ENCODE measurements at regions not wholly inside any gene's neighbourhood (a gene's known extent, or its start where the extent isn't known, plus 50 kb on each side); places are given as distances from the start of the nearest gene placed in this dataset.

DNA sequence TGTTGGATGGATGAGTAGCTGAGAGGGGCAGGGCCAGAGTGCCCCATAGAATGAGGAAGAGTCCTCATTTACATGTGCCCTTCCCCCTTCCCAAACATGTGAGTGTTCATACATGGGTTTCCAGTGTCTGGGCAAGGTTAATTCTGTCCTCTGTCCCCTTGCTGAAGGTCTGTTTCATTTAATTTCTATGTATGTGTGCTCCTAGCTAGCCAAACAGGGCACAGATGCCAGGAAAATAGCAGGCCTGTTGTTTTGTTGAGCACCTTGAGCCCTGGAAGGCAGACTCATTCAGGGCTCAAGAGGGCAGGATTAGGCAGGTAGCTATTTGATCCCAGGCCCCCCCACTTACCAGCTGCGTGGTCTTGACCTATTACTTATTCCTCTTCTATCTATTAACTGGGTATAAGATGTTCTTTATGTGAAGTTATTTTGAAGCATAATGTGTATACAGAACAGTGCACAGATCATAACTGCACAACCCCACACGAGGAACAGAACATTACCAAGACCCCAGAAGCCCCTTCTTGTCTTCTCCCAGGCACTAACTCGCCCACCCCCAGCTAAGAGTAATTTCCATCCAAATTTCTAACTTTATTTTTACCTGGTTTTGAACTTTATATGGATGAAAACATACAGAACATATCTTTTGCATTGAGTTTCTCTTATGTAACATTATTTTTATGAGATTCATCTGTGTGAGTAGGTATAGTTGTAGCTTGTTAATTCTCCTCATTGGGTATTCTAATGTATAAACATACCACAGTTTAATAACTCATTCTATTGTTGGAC lies 164.3 kb downstream of the RPIA start:
- no peak for ATAC-seq
- TF ChIP-seq, protein P1, sequence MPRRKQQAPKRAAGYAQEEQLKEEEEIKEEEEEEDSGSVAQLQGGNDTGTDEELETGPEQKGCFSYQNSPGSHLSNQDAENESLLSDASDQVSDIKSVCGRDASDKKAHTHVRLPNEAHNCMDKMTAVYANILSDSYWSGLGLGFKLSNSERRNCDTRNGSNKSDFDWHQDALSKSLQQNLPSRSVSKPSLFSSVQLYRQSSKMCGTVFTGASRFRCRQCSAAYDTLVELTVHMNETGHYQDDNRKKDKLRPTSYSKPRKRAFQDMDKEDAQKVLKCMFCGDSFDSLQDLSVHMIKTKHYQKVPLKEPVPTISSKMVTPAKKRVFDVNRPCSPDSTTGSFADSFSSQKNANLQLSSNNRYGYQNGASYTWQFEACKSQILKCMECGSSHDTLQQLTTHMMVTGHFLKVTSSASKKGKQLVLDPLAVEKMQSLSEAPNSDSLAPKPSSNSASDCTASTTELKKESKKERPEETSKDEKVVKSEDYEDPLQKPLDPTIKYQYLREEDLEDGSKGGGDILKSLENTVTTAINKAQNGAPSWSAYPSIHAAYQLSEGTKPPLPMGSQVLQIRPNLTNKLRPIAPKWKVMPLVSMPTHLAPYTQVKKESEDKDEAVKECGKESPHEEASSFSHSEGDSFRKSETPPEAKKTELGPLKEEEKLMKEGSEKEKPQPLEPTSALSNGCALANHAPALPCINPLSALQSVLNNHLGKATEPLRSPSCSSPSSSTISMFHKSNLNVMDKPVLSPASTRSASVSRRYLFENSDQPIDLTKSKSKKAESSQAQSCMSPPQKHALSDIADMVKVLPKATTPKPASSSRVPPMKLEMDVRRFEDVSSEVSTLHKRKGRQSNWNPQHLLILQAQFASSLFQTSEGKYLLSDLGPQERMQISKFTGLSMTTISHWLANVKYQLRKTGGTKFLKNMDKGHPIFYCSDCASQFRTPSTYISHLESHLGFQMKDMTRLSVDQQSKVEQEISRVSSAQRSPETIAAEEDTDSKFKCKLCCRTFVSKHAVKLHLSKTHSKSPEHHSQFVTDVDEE (CRISPR knock-in tag; IDR thresholded peaks at IDR 0.05), result no peak
- TF ChIP-seq SNAI2 (CRISPR knock-in tag; IDR thresholded peaks at IDR 0.05), result no peak
- TF ChIP-seq, protein P2, sequence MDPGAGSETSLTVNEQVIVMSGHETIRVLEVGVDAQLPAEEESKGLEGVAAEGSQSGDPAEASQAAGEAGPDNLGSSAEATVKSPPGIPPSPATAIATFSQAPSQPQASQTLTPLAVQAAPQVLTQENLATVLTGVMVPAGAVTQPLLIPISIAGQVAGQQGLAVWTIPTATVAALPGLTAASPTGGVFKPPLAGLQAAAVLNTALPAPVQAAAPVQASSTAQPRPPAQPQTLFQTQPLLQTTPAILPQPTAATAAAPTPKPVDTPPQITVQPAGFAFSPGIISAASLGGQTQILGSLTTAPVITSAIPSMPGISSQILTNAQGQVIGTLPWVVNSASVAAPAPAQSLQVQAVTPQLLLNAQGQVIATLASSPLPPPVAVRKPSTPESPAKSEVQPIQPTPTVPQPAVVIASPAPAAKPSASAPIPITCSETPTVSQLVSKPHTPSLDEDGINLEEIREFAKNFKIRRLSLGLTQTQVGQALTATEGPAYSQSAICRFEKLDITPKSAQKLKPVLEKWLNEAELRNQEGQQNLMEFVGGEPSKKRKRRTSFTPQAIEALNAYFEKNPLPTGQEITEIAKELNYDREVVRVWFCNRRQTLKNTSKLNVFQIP (CRISPR knock-in tag; IDR thresholded peaks at IDR 0.05; ENCODE audit: borderline replicate concordance, low read depth), result no peak
- no peak for TF ChIP-seq GLIS3 (CRISPR knock-in tag; IDR thresholded peaks at IDR 0.05)
- TF ChIP-seq BACH2 (CRISPR knock-in tag; IDR thresholded peaks at IDR 0.05; ENCODE audit: borderline replicate concordance), result no peak
- TF ChIP-seq ZNF70 (CRISPR knock-in tag; IDR thresholded peaks at IDR 0.05), result no peak
- TF ChIP-seq, protein P3, sequence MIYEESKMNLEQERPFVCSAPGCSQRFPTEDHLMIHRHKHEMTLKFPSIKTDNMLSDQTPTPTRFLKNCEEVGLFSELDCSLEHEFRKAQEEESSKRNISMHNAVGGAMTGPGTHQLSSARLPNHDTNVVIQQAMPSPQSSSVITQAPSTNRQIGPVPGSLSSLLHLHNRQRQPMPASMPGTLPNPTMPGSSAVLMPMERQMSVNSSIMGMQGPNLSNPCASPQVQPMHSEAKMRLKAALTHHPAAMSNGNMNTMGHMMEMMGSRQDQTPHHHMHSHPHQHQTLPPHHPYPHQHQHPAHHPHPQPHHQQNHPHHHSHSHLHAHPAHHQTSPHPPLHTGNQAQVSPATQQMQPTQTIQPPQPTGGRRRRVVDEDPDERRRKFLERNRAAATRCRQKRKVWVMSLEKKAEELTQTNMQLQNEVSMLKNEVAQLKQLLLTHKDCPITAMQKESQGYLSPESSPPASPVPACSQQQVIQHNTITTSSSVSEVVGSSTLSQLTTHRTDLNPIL (CRISPR knock-in tag; IDR thresholded peaks at IDR 0.05; ENCODE audit: low read depth), result no peak
- no peak for TF ChIP-seq CSDC2 (CRISPR knock-in tag; IDR thresholded peaks at IDR 0.05)
- TF ChIP-seq ISL1 (CRISPR knock-in tag; IDR thresholded peaks at IDR 0.05), result no peak
- TF ChIP-seq, protein P4, sequence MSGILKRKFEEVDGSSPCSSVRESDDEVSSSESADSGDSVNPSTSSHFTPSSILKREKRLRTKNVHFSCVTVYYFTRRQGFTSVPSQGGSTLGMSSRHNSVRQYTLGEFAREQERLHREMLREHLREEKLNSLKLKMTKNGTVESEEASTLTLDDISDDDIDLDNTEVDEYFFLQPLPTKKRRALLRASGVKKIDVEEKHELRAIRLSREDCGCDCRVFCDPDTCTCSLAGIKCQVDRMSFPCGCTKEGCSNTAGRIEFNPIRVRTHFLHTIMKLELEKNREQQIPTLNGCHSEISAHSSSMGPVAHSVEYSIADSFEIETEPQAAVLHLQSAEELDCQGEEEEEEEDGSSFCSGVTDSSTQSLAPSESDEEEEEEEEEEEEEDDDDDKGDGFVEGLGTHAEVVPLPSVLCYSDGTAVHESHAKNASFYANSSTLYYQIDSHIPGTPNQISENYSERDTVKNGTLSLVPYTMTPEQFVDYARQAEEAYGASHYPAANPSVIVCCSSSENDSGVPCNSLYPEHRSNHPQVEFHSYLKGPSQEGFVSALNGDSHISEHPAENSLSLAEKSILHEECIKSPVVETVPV (CRISPR knock-in tag; IDR thresholded peaks at IDR 0.05), result no peak
- no peak for TF ChIP-seq ZFP30 (CRISPR knock-in tag; IDR thresholded peaks at IDR 0.05)
- no peak for TF ChIP-seq ZC3H10 (CRISPR knock-in tag; IDR thresholded peaks at IDR 0.05)

DNA sequence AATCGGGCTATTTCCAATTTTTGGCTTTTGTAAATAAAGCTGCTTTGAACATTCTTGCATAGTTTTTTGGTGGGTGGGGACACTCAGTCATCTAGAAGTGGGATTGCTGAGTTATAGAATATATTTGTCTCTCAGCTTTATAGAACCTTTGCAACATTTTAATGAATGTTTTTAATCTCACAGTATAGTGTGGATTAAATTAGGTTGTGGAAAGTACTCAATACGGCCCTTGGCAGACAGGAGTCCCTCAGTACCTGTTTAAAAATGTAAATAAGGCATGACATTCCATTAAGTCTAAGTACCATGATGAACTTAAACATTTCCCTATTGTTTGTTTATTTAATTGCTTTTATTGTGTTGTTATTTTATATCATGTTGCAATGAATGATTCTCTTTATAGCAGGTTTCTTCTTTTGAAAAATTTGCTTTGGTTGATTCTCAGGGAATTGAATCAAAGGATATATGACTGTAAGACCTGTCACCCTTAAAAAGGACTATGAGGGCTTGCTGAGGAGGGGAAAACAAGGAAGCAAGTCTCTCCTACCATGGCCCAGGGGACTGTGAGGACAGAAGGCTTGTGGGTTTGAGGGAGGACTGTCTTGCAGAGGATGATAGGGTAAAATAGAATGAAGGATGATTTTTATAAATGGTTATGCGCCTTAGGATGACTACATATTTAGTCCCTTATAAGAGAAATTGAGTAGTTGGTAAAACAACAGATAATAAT lies 165.1 kb downstream of the RPIA start:
- no peak for ATAC-seq
- TF ChIP-seq, protein P4 (CRISPR knock-in tag; IDR thresholded peaks at IDR 0.05), result no peak
- TF ChIP-seq PPARA (CRISPR knock-in tag; IDR thresholded peaks at IDR 0.05; ENCODE audit: borderline replicate concordance), result no peak
- TF ChIP-seq ZFP30 (CRISPR knock-in tag; IDR thresholded peaks at IDR 0.05), result no peak
- no peak for TF ChIP-seq SNAI2 (CRISPR knock-in tag; IDR thresholded peaks at IDR 0.05)
- no peak for TF ChIP-seq ZNF8 (CRISPR knock-in tag; IDR thresholded peaks at IDR 0.05)

DNA sequence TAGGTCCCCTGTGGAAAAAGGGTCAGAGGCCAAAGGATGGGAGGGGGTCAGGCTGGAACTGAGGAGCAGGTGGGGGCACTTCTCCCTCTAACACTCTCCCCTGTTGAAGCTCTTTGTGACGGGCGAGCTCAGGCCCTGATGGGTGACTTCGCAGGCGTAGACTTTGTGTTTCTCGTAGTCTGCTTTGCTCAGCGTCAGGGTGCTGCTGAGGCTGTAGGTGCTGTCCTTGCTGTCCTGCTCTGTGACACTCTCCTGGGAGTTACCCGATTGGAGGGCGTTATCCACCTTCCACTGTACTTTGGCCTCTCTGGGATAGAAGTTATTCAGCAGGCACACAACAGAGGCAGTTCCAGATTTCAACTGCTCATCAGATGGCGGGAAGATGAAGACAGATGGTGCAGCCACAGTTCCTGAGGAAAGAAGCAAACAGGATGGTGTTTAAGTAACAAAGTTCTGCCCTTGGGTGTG lies 165.8 kb downstream of the RPIA start:
- no peak for ATAC-seq
- TF ChIP-seq ZNF70 (CRISPR knock-in tag; IDR thresholded peaks at IDR 0.05) (no peak), ZNF8 (CRISPR knock-in tag; IDR thresholded peaks at IDR 0.05) (no peak), TOX (CRISPR knock-in tag; IDR thresholded peaks at IDR 0.05; ENCODE audit: borderline replicate concordance) (no peak), OSR1 (CRISPR knock-in tag; IDR thresholded peaks at IDR 0.05) (no peak), GLIS3 (CRISPR knock-in tag; IDR thresholded peaks at IDR 0.05) (no peak), CSDC2 (CRISPR knock-in tag; IDR thresholded peaks at IDR 0.05) (no peak)
- TF ChIP-seq, protein P4 (CRISPR knock-in tag; IDR thresholded peaks at IDR 0.05), result no peak
